Smooth muscle cell (in vitro differentiated cells): ENCODE measurements at regions not wholly inside any gene's neighbourhood (a gene's known extent, or its start where the extent isn't known, plus 50 kb on each side); places are given as distances from the start of the nearest gene placed in this dataset.
A peak's percentile ranks its signal among the peaks of the same experiment; 100 is the strongest.

Source experiments
- DNase-seq: peaks from one replicate; lab custom pipeline; 2025; ENCODE audit not compliant: unreplicated experiment; lab: John Stamatoyannopoulos, UW
- H2AFZ ChIP-seq: fragments of 200-600 bp; sonication (generic); 2 replicates; pipeline ENCODE4 v1.6.0; 2016; ENCODE audit warnings: antibody characterized with exemption, low read depth, mild to moderate bottlenecking
- H3F3A ChIP-seq: fragments of 200-600 bp; sonication (generic); 2 replicates; pipeline ENCODE4 v1.6.0; 2017; ENCODE audit warnings: antibody characterized with exemption, low read depth
- H3K27ac ChIP-seq: fragments of 200-600 bp; sonication (generic); 2 replicates; pipeline ENCODE4 v1.5.1; 2016; ENCODE audit warnings: low read depth, mild to moderate bottlenecking
- H3K27me3 ChIP-seq: fragments of 200-600 bp; sonication (generic); 2 replicates; pipeline ENCODE4 v1.6.1; 2016; ENCODE audit warnings: low read depth, mild to moderate bottlenecking
- H3K36me3 ChIP-seq: fragments of 200-600 bp; sonication (generic); 2 replicates; pipeline ENCODE4 v1.5.1; 2016; ENCODE audit warnings: low read depth
- H3K4me1 ChIP-seq: fragments of 200-600 bp; sonication (generic); 2 replicates; pipeline ENCODE4 v1.5.1; 2016; ENCODE audit warnings: low read depth
- H3K4me2 ChIP-seq: fragments of 200-600 bp; sonication (generic); 2 replicates; pipeline ENCODE4 v1.6.0; 2016; ENCODE audit warnings: mild to moderate bottlenecking
- H3K4me3 ChIP-seq: fragments of 200-600 bp; sonication (generic); 2 replicates; pipeline ENCODE4 v1.5.1; 2016; ENCODE audit warnings: mild to moderate bottlenecking
- H3K79me2 ChIP-seq: fragments of 200-600 bp; sonication (generic); 2 replicates; pipeline ENCODE4 v1.6.0; 2016; ENCODE audit warnings: low read depth, mild to moderate bottlenecking
- H3K9ac ChIP-seq: fragments of 200-600 bp; sonication (generic); 2 replicates; pipeline ENCODE4 v1.6.0; 2016; ENCODE audit warnings: low read depth
- H3K9me3 ChIP-seq: fragments of 200-600 bp; sonication (generic); replicated peaks from 2 replicates; pipeline ENCODE4 v1.5.1; 2016; ENCODE audit warnings: low read depth
- H4K20me1 ChIP-seq: fragments of 200-600 bp; sonication (generic); 2 replicates; pipeline ENCODE4 v1.6.0; 2016; ENCODE audit warnings: low read depth
- CTCF ChIP-seq: fragments of 200-600 bp; sonication (generic); IDR thresholded peaks from 2 replicates; pipeline ENCODE4 v1.5.1; 2017; ENCODE audit warnings: borderline replicate concordance, mild to moderate bottlenecking, antibody characterized with exemption; ENCODE audit not compliant: insufficient read depth, poor library complexity, severe bottlenecking
- WGBS: methylation state at CpG from one replicate; pipeline ENCODE4 v1.1.7; 2016; ENCODE audit warnings: low lambda C conversion rate; 5-methylcytosine and 5-hydroxymethylcytosine counted together

GRCh38 chr4:123698556-123698955 is 302.0 kb downstream of the SPRY1 start:
- WGBS = 94% methylated on average over 4 of the region's 4 CpGs
- TF ChIP-seq CTCF = no peak
- Histone ChIP-seq H3K4me1 (peaks cover 5% of the 10 kb centered on the region), H3K27ac (peak overlapping the region; percentile 92), H3K79me2 (no peaks in the 10 kb centered on the region), H3K4me3 (no peak overlapping the region), H3K4me2 (no peak overlapping the region), H2AFZ (no peak overlapping the region), H3K9ac (no peak overlapping the region), H3K9me3 (no peaks in the 10 kb centered on the region), H3K27me3 (no peaks in the 10 kb centered on the region), H3F3A (peaks cover 9% of the 10 kb centered on the region), H3K36me3 (no peaks in the 10 kb centered on the region), H4K20me1 (no peaks in the 10 kb centered on the region)
- DNase-seq = no peak

GRCh38 chr4:123699880-123700771 is 303.5 kb downstream of the SPRY1 start:
- no peaks in the 10 kb centered on the region for H3K79me2 ChIP-seq
- no peaks in the 10 kb centered on the region for H3K9me3 ChIP-seq
- H4K20me1 ChIP-seq = no peaks in the 10 kb centered on the region
- no peaks in the 10 kb centered on the region for H3K36me3 ChIP-seq
- no peak for TF ChIP-seq CTCF
- H3K4me3 ChIP-seq = peak overlapping the region; percentile 11
- H3K27ac ChIP-seq = peak overlapping the region; percentile 92
- H3K4me2 ChIP-seq = peak overlapping the region; percentile 81
- H3K27me3 ChIP-seq = no peaks in the 10 kb centered on the region
- WGBS = 3% methylated on average over 6 of the region's 6 CpGs
- H3K4me1 ChIP-seq = peaks cover 5% of the 10 kb centered on the region
- H3F3A ChIP-seq = peaks cover 9% of the 10 kb centered on the region
- peak overlapping the region; percentile 67 for H3K9ac ChIP-seq
- no peak for DNase-seq
- H2AFZ ChIP-seq = peak overlapping the region; percentile 83

GRCh38 chr4:123701131-123701575 is 304.6 kb downstream of the SPRY1 start:
- Histone ChIP-seq H3K4me3 (no peak overlapping the region), H3K4me2 (peak overlapping the region; percentile 81)

More at GRCh38 chr4:123701131-123701575, 304.6 kb downstream of the SPRY1 start:
- no peaks in the 10 kb centered on the region for H3K27me3 ChIP-seq
- H3K27ac ChIP-seq = peak overlapping the region; percentile 92
- H3K36me3 ChIP-seq = no peaks in the 10 kb centered on the region
- no peaks in the 10 kb centered on the region for H4K20me1 ChIP-seq
- H3F3A ChIP-seq = peaks cover 9% of the 10 kb centered on the region
- TF ChIP-seq CTCF = no peak
- peaks cover 5% of the 10 kb centered on the region for H3K4me1 ChIP-seq
- peak overlapping the region; percentile 83 for H2AFZ ChIP-seq
- no peaks in the 10 kb centered on the region for H3K9me3 ChIP-seq
- H3K9ac ChIP-seq = peak overlapping the region; percentile 67
- no peak for DNase-seq
- WGBS = 53% methylated on average over 1 of the region's 1 CpG
- no peaks in the 10 kb centered on the region for H3K79me2 ChIP-seq
